ENCODE measurements at regions not wholly inside any gene's neighbourhood (a gene's known extent, or its start where the extent isn't known, plus 50 kb on each side); places are given as distances from the start of the nearest gene placed in this dataset.

GRCh38 chr3:176798680-176799079 lies 398.6 kb downstream of the TBL1XR1 start:
- H2BK15ac ChIP-seq (ENCODE audit: low read depth, low read length) = no peak overlapping the region
- H3K4me1 ChIP-seq (ENCODE audit: insufficient read depth, low read length) = peaks cover 10% of the 10 kb centered on the region; the same call in 1 of the 2 replicates
- H3K36me3 Mint-ChIP-seq (ENCODE audit: insufficient read depth in 1 of 3, low read depth in 3 of 3) = no peaks in the 10 kb centered on the region; a peak in 3 of 7 replicates

More at GRCh38 chr3:176798680-176799079, 398.6 kb downstream of the TBL1XR1 start:
- H4K5ac ChIP-seq (ENCODE audit: insufficient read length, low read depth, low read length) = no peak overlapping the region
- no peaks in the 10 kb centered on the region for H3K9me3 ChIP-seq (ENCODE audit: control insufficient read depth, low read depth, low read length)
- no peaks in the 10 kb centered on the region for H3K27me3 ChIP-seq (ENCODE audit: insufficient read depth, low read length)
- H2BK20ac ChIP-seq (ENCODE audit: low read depth, low read length, poor library complexity, severe bottlenecking) = no peak overlapping the region
- no peak for TF ChIP-seq CTCF (conservative IDR thresholded peaks at IDR 0.05)
- no peak overlapping the region for H2BK12ac ChIP-seq (ENCODE audit: insufficient read length, low read depth, low read length)
- no peak overlapping the region; a peak in 1 of 5 replicates for H3K4me3 Mint-ChIP-seq
- no peak overlapping the region for H2AK5ac ChIP-seq (ENCODE audit: insufficient read length, low read length)
- DNase-seq = no peak
- no peak overlapping the region for H3K27ac ChIP-seq (ENCODE audit: insufficient read length, low read depth, low read length)
- H3K23me2 ChIP-seq (ENCODE audit: insufficient read length, low read depth, low read length, poor library complexity, severe bottlenecking) = no peaks in the 10 kb centered on the region
- H3K14ac ChIP-seq (ENCODE audit: insufficient read depth, low read length) = no peak overlapping the region
- H3K4ac ChIP-seq (ENCODE audit: low read depth, low read length) = no peak overlapping the region
- H3T11ph ChIP-seq (ENCODE audit: low read length) = no peak overlapping the region
- no peaks in the 10 kb centered on the region for H3K27me3 Mint-ChIP-seq (ENCODE audit: low read depth)
- H3K27ac Mint-ChIP-seq = no peak overlapping the region
- H3K9ac ChIP-seq (ENCODE audit: extremely low read depth, insufficient read length, low read length) = no peak overlapping the region
- no peak overlapping the region for H2BK5ac ChIP-seq (ENCODE audit: insufficient read length, low read length)
- H3K56ac ChIP-seq (ENCODE audit: insufficient read length, low read depth, low read length) = no peak overlapping the region
- H3K18ac ChIP-seq (ENCODE audit: insufficient read length, low read depth, low read length) = no peak overlapping the region
- H3K79me1 ChIP-seq (ENCODE audit: insufficient read depth, low read depth, low read length, poor library complexity, severe bottlenecking) = no peaks in the 10 kb centered on the region
- no CpG with 5 or more reads among the region's 1 CpG for WGBS (ENCODE audit: extremely low coverage, insufficient read length, low lambda C conversion rate)
- no peak overlapping the region for H2AFZ ChIP-seq (ENCODE audit: low read length)
- H4K20me1 ChIP-seq (ENCODE audit: control insufficient read depth, insufficient read depth, insufficient read length) = no peaks in the 10 kb centered on the region
- no peaks in the 10 kb centered on the region for H3K79me2 ChIP-seq (ENCODE audit: insufficient read depth, low read length)
- no peak overlapping the region for H3K23ac ChIP-seq (ENCODE audit: insufficient read length, low read depth, low read length)
- H3K4me1 Mint-ChIP-seq = peaks cover 34 to 36% of the 10 kb centered on the region in 2 experiments
- no peak overlapping the region for H4K8ac ChIP-seq (replicated peaks; ENCODE audit: insufficient read length, low read depth, low read length)
- no peak overlapping the region for H3K4me2 ChIP-seq (ENCODE audit: insufficient read depth, insufficient read length, low read length)
- no peak overlapping the region for H2BK120ac ChIP-seq (ENCODE audit: low read depth, low read length, poor library complexity, severe bottlenecking)
- no peak overlapping the region for H4K91ac ChIP-seq (ENCODE audit: insufficient read length, low read depth, low read length)
- H3K9me3 Mint-ChIP-seq = no peaks in the 10 kb centered on the region; a peak in 3 of 5 replicates

All from H9 (cell line).